ENCODE measurements at regions not wholly inside any gene's neighbourhood (a gene's known extent, or its start where the extent isn't known, plus 50 kb on each side); places are given as distances from the start of the nearest gene placed in this dataset.
A peak's percentile ranks its signal among the peaks of the same experiment; 100 is the strongest.

- dilution Hi-C loops (cut with HindIII; ENCODE audit: low sequenced_read_pairs, unreplicated experiment) (no loop called here), intact Hi-C loops (cut with micrococcal nuclease) (no loop called here), in situ Hi-C loops (cut with MboI; ENCODE audit: low sequenced_read_pairs) (no loop called here)
- Histone ChIP-seq H2BK15ac (ENCODE audit: low read depth, low read length) (no peak overlapping the region), H3K27ac (ENCODE audit: insufficient read depth, low read length) (no peak overlapping the region), H3K4ac (ENCODE audit: low read depth, low read length) (no peak overlapping the region), H3K9me3 (ENCODE audit: control insufficient read depth, insufficient read depth, low read length) (no peaks in the 10 kb centered on the region; the same call in 1 of the 2 replicates), H2BK20ac (ENCODE audit: low read depth, low read length) (no peak overlapping the region), H2AK5ac (ENCODE audit: low read depth, low read length) (peak overlapping the region; percentile 27; the same call in 1 of the 2 replicates), H3K56ac (ENCODE audit: extremely low read depth, insufficient read depth, low read length) (no peak overlapping the region), H2AK9ac (replicated peaks; ENCODE audit: low read depth, low read length, poor library complexity) (no peak overlapping the region), H3K18ac (ENCODE audit: low read depth, low read length) (no peak overlapping the region), H3K9ac (ENCODE audit: low read depth, low read length) (no peak overlapping the region), H3K9me1 (ENCODE audit: insufficient read depth, low read length) (peaks cover 22% of the 10 kb centered on the region), H3K36me3 (ENCODE audit: control insufficient read depth, insufficient read depth, low read length) (no peaks in the 10 kb centered on the region), H2BK120ac (ENCODE audit: low read depth, low read length) (no peak overlapping the region), H3K4me2 (ENCODE audit: low read depth, low read length) (no peak overlapping the region), H4K20me1 (ENCODE audit: insufficient read depth, low read length) (no peaks in the 10 kb centered on the region), H3K14ac (replicated peaks; ENCODE audit: low read depth, low read length) (no peak overlapping the region), H2BK5ac (ENCODE audit: low read depth, low read length, poor library complexity, severe bottlenecking) (no peak overlapping the region), H3K23ac (ENCODE audit: low read depth, low read length) (no peak overlapping the region), H4K8ac (ENCODE audit: low read depth in 2 of 2, low read length in 2 of 2) (no peak overlapping the region), H2AFZ (replicated peaks; ENCODE audit: low read length, poor library complexity) (no peak overlapping the region), H4K91ac (ENCODE audit: insufficient read depth, low read depth, low read length) (no peak overlapping the region), H3K4me1 (ENCODE audit: control insufficient read depth, insufficient read depth, low read length) (peaks cover 23% of the 10 kb centered on the region), H3K27me3 (ENCODE audit: control insufficient read depth, insufficient read depth, low read length) (peaks cover 14% of the 10 kb centered on the region), H4K5ac (ENCODE audit: low read depth, low read length) (no peak overlapping the region), H3K79me1 (ENCODE audit: low read depth in 1 of 2, low read length in 2 of 2) (no peaks in the 10 kb centered on the region), H3K4me3 (ENCODE audit: insufficient read depth, low read depth, low read length) (no peak overlapping the region)
- WGBS, 2 experiments (ENCODE audit: extremely low coverage in 2 of 2, insufficient read length in 1 of 2): no CpG with 5 or more reads among the region's 5 CpGs
- ChIA-PET POLR2A (ENCODE audit: unreplicated experiment) (no interaction called here), CTCF (no interaction called here)
- no peak for DNase-seq
- no peak for ATAC-seq (ENCODE audit: low read depth)
- BruUV-seq (replicated peaks): no TSS peak
- TF ChIP-seq MAZ (IDR thresholded peaks at IDR 0.05; ENCODE audit: borderline replicate concordance, low read depth, low read length): no peak
- no peak for TF ChIP-seq CTCF (conservative IDR thresholded peaks at IDR 0.05; ENCODE audit: low read depth, low read length)
- TF ChIP-seq BHLHE40 (IDR thresholded peaks at IDR 0.05; ENCODE audit: low read depth, low read length): no peak
- TF ChIP-seq CEBPB (IDR thresholded peaks at IDR 0.05; ENCODE audit: low read depth, low read length): no peak
- no peak for TF ChIP-seq RCOR1 (IDR thresholded peaks at IDR 0.05; ENCODE audit: insufficient replicate concordance, low read length)
- TF ChIP-seq RFX5 (IDR thresholded peaks at IDR 0.05; ENCODE audit: low read depth, low read length): no peak
- TF ChIP-seq USF2 (IDR thresholded peaks at IDR 0.05; ENCODE audit: low read depth, low read length): no peak
- no peak for TF ChIP-seq SMC3 (IDR thresholded peaks at IDR 0.05; ENCODE audit: low read depth, low read length)
- TF ChIP-seq RAD21 (IDR thresholded peaks at IDR 0.05; ENCODE audit: low read length): no peak
Measured at GRCh38 chr15:68488966-68489365, 57.0 kb upstream of the ITGA11 start.

Measured in IMR-90 (cell line).